Fibroblast of peridontal ligament (primary cell): ENCODE measurements at regions not wholly inside any gene's neighbourhood (a gene's known extent, or its start where the extent isn't known, plus 50 kb on each side); places are given as distances from the start of the nearest gene placed in this dataset.

ENCODE experiments used
- DNase-seq: peaks from one replicate; pipeline ENCODE4 v3.0.0-alpha.2; 2010; ENCODE audit errors: extremely low read depth

DNA sequence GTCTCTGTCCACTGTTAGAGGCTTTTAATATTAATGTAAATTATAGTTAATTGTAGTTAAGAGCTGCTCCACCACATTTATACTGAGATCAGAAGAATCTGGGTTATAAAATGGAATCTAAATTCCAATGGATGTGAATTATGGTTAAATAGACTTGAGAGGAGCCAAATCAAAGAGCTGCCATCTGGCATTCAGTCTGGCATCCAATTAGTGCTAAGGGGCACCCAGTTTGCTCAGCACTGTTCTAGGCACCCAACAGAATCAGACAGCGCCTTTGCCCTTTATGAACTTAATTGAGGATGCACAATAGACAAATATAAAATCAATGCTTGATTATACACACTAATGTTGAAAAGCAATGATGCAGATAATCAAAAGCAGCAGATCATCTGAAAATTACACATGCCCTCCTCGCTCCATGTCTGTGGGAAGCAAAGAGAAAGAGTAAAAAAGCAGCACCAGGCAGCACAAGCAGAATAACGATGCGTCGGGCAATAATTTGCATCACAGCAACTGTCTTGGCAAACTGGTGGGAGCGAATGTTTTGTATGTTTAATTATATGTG, 310.1 kb downstream of the BRINP2 start:
- no peak for DNase-seq

- no peak for DNase-seq
Measured at GRCh38 chr1:177479600-177479999, 308.8 kb downstream of the BRINP2 start.

- DNase-seq: no peak
Measured at GRCh38 chr1:177476676-177477075, 305.9 kb downstream of the BRINP2 start.

DNA sequence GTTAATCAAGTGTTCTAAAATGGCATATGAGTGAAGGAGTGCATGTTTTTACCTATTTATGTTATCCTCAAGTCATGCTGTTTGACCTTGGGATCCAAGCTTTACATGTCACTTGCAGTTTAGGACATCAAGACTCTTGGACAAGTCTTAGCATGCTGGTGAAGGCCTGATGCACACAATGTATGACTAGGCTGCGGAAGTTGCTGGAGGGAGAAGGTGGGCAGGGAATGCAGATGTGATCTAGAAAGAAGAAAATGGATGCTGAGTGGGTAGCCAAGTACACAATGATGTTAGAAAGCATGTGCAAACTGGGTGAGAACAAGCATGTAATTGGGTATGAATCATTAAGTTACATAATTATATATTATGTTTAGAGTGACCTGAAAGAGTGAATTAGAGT, 301.8 kb downstream of the BRINP2 start:
- DNase-seq: no peak

DNA sequence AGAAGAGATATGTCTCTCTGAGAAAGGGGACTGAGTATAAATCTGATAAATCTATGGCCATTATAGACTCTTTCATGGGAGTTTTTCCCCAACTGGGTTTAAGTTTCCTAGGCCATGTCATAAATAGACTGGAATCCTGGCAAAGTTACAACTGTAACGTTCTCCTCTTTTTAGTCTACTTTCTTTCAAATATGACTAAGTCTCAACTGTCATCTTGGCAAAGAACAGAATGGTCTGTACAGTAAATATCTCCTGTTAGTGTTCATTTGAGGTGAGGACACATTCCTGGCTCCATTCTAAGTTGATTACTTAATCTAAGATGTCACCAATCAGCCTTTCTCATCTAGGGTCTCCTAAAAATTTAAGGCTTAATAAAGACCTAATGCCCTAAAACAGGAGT, 300.5 kb downstream of the BRINP2 start:
- no peak for DNase-seq

DNA sequence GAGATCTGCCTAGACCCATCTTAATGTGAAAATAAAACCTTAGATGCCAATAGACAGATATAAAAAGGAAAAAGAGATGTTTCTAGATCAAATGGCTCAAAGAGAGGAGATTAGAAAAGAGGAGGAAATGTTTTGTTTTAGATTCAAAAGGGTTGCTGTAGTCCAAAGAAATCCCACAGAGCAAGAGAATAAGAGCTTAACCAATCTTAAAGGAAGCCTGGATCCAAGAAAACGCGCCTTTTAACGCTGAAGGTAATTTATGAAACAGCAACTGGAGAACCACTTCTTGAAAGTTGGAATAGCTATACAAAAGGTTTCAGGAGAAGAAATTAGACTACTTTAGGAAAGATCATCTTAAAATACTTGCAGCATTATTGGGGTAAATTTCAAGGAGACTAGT, 298.8 kb downstream of the BRINP2 start:
- no peak for DNase-seq

- DNase-seq: no peak
Measured at GRCh38 chr1:177466286-177466685, 295.5 kb downstream of the BRINP2 start.

DNA sequence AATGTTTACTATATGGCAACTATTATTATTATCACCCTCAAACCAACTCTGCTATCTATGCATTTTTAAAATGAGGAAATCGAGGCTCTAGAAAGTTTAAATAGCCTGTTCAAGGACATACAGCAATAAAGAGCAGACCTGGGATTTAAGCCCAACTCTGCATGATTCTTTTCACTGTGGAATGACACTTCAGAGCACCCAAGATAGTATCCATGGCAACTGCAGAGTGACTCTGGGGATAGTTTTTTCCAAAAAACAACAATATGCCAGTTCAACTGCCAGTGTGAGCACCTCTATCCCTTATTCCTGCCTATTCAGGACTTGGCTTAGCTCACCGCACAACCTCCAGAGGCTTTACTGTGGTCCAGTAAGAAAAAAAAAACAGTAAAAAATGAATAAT, 293.9 kb downstream of the BRINP2 start:
- no peak for DNase-seq

DNA sequence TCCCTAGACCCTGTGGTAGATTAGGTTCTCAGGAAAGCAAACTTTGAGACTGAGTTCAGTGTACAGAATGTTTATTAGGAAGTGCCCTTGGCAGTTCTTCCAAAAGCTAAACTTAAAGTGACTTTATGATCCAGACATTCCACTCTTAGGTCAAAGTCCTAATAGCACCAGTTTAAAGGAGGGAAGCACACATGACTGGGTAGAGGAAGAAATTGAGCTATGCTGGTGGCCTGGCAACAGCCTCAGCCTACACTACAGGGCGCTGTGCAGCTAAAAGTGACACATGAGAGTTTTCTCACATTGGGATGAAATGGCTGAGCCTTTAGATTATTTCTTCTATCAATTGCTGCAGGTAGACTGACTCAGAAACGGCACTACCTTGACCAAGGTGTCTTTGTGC, 280.4 kb downstream of the BRINP2 start:
- DNase-seq: no peak

DNA sequence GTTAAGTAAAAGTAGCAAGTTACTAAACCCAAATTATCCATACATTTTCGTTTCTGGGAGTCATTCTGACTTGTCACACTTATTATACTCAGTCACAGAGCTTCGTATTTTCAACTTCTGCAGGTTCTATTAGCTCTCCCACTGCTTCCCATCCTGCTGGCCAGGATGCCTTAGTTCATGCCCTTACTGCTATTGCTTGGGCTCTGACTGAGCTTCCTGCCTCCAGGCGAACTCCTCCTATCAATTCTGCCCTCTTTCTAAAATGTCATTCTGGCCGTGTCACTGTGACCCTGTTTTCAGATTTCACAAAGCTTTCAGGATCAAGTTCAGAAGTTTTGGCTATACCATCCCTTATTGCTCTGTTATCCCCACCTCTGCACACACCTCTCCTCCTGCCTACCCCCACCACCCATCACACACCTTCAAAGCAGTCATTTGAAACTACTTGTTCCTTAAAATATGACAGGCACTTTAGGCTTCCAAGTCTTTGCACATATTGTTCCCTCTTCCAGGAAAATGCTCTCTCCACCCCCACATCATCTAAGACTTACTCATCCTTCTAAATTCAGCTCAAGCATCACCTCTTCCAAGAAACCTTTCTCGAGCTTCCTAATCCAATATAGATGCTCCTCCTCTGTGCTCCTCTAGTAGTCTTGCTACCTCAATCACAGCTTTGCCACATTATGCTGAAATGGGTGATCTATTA, 278.0 kb downstream of the BRINP2 start:
- DNase-seq: no peak

- no peak for DNase-seq
Measured at GRCh38 chr1:177448036-177448615, 277.4 kb downstream of the BRINP2 start.

GRCh38 chr1:177444997-177445746, 274.4 kb downstream of the BRINP2 start:
- DNase-seq: no peak

- no peak for DNase-seq
Measured at GRCh38 chr1:177443003-177443402, 272.2 kb downstream of the BRINP2 start.

DNA sequence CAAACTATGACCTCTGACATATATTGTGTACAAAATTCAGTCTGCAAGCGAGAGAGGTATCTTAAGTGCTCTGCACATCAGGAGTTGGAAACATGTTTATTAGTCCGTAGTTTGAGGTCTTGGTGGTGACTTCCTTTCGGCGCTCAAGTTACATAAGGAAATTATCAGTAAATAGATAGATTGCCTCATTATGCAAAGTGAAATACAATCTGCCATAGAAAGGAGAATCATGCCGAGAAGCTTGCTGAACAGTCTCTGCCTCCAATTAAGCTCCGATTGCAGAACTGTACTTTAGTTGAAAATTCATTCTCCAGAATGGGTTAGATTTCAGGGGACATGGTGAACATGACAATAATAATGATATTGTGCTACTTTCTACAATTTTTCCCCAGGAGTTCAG, 271.8 kb downstream of the BRINP2 start:
- no peak for DNase-seq

- no peak for DNase-seq
Measured at GRCh38 chr1:177441281-177441680, 270.5 kb downstream of the BRINP2 start.

DNA sequence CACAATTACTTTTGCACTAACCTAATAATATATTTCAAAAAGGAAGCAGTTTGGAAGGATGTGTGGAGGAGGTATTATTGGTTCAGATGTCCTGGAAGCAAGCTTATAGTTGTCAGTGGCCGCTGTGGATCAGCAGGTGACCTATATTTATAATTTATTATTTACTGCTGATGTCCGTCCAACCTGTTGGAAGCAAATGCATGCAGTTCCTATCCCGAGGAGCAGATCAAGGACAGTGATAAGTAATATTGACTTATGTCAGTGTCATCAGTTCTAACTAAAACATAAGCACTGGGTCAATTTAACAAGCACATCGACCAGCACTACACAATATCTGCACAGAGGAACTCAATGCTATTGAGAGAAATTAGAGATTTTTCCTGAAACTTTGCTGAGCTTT, 270.1 kb downstream of the BRINP2 start:
- DNase-seq: no peak

DNA sequence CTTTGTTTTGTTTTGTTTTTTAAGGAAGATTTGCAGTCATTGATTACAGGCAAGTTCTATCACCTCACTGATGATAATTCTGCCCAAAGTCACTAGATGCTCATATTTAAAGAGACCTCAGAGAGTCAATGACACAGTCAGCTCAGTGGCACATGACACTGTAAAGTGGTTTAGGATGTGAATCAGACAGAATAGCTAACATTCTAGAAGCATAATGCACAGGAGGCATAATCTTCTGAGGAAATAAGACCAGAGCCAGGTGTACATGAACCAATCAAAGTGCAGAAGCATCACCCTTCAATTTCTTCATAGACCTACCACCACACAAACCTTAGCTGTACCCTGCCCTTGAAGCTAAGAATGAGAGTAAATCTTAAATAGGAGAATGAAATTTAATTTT, 268.5 kb downstream of the BRINP2 start:
- no peak for DNase-seq

GRCh38 chr1:177435364-177435763, 264.6 kb downstream of the BRINP2 start:
- no peak for DNase-seq

DNA sequence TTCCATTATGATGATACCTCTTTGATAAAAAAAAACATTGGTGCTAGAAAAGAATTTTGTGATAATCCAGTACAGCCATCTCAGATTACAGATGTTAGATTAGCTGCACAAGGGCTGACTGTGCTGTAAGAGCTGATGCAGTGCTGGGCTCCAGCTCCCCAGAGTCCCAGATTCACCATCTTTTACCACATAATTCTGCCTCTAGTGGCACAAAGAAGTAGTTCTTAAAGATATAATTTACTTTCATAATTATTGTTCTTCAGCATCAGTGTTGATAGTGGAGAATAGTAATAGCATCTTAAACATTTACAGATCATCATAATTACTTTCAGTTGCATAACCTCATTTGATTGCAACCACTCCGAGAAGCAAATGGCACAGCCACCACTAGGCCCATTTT, 262.1 kb downstream of the BRINP2 start:
- no peak for DNase-seq

GRCh38 chr1:177431123-177431522, 260.4 kb downstream of the BRINP2 start:
- no peak for DNase-seq

DNA sequence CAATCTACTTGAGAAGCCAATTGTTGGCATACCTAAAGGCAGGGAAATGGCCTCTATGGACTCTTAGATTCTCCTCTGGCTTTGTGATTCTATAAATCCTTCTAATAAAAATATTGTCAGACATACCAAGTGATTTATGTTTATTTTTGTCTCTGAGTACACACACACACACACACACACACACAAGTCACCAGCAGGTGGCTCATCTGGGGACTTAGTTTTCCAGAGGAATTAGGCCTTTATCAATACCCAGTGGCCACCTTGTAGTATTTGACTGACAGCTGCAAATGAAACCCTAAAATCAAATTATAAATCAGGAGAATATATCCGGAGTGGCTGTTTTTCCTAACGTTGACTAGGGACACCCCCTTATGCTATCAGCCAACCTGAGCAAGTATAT, 258.5 kb downstream of the BRINP2 start:
- DNase-seq: no peak

DNA sequence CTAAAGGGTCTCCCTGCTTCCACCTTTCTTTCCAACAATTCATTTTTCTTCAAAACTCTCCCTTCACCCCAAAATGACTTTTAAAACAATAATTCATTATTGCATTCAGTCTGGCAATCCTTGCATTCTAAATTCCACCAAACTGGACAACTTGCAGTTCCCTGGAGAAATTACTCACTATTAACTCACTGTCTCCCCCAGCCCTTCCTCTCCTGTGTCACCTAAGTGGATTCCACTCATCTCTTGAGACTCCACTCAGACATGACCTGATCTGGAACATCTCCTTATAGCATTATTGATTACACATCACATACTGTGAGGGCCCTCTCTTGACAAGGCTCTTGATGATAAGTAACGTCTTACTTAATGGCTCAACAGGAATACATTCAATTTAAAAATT, 257.1 kb downstream of the BRINP2 start:
- no peak for DNase-seq

DNA sequence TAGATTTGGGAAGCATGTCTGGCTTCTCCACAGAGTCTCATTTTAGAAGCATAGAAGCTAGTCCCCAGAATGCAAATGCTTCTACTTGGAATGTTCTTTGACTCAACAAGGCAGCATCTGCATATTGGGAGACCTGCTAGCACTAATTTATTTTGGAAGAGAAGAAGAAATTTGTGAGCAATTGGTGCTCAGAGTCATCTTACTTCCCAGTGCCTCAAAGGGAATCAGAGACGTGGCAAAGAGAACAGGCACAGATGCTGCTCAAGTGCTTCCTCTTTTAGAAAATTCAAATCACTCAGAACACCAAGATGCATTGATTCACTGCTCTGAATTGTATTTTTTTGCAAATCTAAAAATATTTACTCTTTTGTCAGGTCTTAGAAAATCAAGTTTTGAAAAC, 255.7 kb downstream of the BRINP2 start:
- no peak for DNase-seq
